ENCODE measurements at regions not wholly inside any gene's neighbourhood (a gene's known extent, or its start where the extent isn't known, plus 50 kb on each side); places are given as distances from the start of the nearest gene placed in this dataset.

GRCh38 chr10:128278362-128278761 lies 152.1 kb upstream of the MKI67 start:
- no peaks in the 10 kb centered on the region for H3K9me3 ChIP-seq
- intact Hi-C loops (cut with DNase I): no loop called here
- ATAC-seq (no peak), DNase-seq (no peak)
- H3K4me1 ChIP-seq: no peaks in the 10 kb centered on the region
- H3K27ac ChIP-seq: no peak overlapping the region
- TF ChIP-seq CTCF (IDR thresholded peaks at IDR 0.05): no peak
- no peak overlapping the region for H3K4me3 ChIP-seq
- 20 to 38% (median 29%) methylated on average over 7 of the region's 7 CpGs for WGBS, 3 donors
- H3K36me3 ChIP-seq (ENCODE audit: insufficient read depth in 1 of 2, low read depth in 1 of 2): no peaks in the 10 kb centered on the region
- H3K27me3 ChIP-seq (ENCODE audit: insufficient read depth in 3 of 3, low read length in 2 of 3): peaks cover 0 to 1% (median 0%) of the 10 kb centered on the region in 3 donors

- 84 to 90% (median 86%) methylated on average over 2 of the region's 2 CpGs for WGBS, 3 donors
- intact Hi-C loops (cut with DNase I): no loop called here
These were observed 154.0 kb upstream of the MKI67 start for GRCh38 chr10:128280271-128280670.

GRCh38 chr10:128281343-128281742 lies 155.1 kb upstream of the MKI67 start:
- Histone ChIP-seq H3K36me3 (ENCODE audit: insufficient read depth in 1 of 2, low read depth in 1 of 2) (no peaks in the 10 kb centered on the region), H3K27me3 (ENCODE audit: insufficient read depth in 3 of 3, low read length in 2 of 3) (peaks cover 0 to 11% (median 1%) of the 10 kb centered on the region in 3 donors), H3K4me1 (no peaks in the 10 kb centered on the region), H3K27ac (no peak overlapping the region), H3K4me3 (no peak overlapping the region), H3K9me3 (no peaks in the 10 kb centered on the region)
- DNase-seq (no peak), ATAC-seq (no peak)
- intact Hi-C loops (cut with DNase I): no loop called here
- TF ChIP-seq CTCF (IDR thresholded peaks at IDR 0.05): no peak
- 81 to 90% (median 86%) methylated on average over 6 of the region's 6 CpGs for WGBS, 3 donors

More at GRCh38 chr10:128280271-128280670, 154.0 kb upstream of the MKI67 start:
- Histone ChIP-seq H3K36me3 (ENCODE audit: insufficient read depth in 1 of 2, low read depth in 1 of 2) (no peaks in the 10 kb centered on the region), H3K27ac (no peak overlapping the region), H3K27me3 (ENCODE audit: insufficient read depth in 3 of 3, low read length in 2 of 3) (peaks cover 0 to 3% (median 1%) of the 10 kb centered on the region in 3 donors), H3K4me1 (no peaks in the 10 kb centered on the region), H3K4me3 (no peak overlapping the region), H3K9me3 (no peaks in the 10 kb centered on the region)
- DNase-seq (no peak), ATAC-seq (no peak)
- TF ChIP-seq CTCF (IDR thresholded peaks at IDR 0.05): no peak

- no peak for TF ChIP-seq CTCF (IDR thresholded peaks at IDR 0.05)
- H3K4me1 ChIP-seq: no peaks in the 10 kb centered on the region
- intact Hi-C loops (cut with DNase I): no loop called here
- no peak overlapping the region for H3K4me3 ChIP-seq
- DNase-seq (no peak), ATAC-seq (no peak)
- no peaks in the 10 kb centered on the region for H3K36me3 ChIP-seq (ENCODE audit: insufficient read depth in 1 of 2, low read depth in 1 of 2)
- peaks cover 0 to 11% (median 3%) of the 10 kb centered on the region in 3 donors for H3K27me3 ChIP-seq (ENCODE audit: insufficient read depth in 3 of 3, low read length in 2 of 3)
- H3K9me3 ChIP-seq: no peaks in the 10 kb centered on the region
- H3K27ac ChIP-seq: no peak overlapping the region
- WGBS, 3 donors: 94 to 95% (median 95%) methylated on average over 14 of the region's 14 CpGs
These were observed 155.6 kb upstream of the MKI67 start for GRCh38 chr10:128281861-128282260.

- no peak overlapping the region for H3K27ac ChIP-seq
- peaks cover 9% of the 10 kb centered on the region for H3K9me3 ChIP-seq
- H3K27me3 ChIP-seq (ENCODE audit: insufficient read depth in 3 of 3, low read length in 2 of 3): peaks cover 0 to 47% (median 8%) of the 10 kb centered on the region in 3 donors
- WGBS, 3 donors: 46 to 52% (median 49%) methylated on average over 22 of the region's 22 CpGs
- no peak for TF ChIP-seq CTCF (IDR thresholded peaks at IDR 0.05)
- intact Hi-C loops (cut with DNase I): no loop called here
- H3K4me3 ChIP-seq: no peak overlapping the region
- ATAC-seq (no peak), DNase-seq (no peak)
- no peaks in the 10 kb centered on the region for H3K4me1 ChIP-seq
- no peaks in the 10 kb centered on the region for H3K36me3 ChIP-seq (ENCODE audit: insufficient read depth in 1 of 2, low read depth in 1 of 2)
These were observed 160.0 kb upstream of the MKI67 start for GRCh38 chr10:128286141-128286761.
